IMR-90 (cell line): ENCODE measurements at regions not wholly inside any gene's neighbourhood (a gene's known extent, or its start where the extent isn't known, plus 50 kb on each side); places are given as distances from the start of the nearest gene placed in this dataset.

Experiments
- BHLHE40 ChIP-seq: fragments of 150-350 bp; IDR thresholded peaks from 2 replicates; pipeline ENCODE4 v1.6.1; 2016; ENCODE audit warnings: mild to moderate bottlenecking, low read depth, low read length
- CEBPB ChIP-seq: IDR thresholded peaks from 2 replicates; pipeline ENCODE4 v1.6.1; 2012; ENCODE audit warnings: low read depth, low read length, improper control_type of control experiment
- FOS ChIP-seq: fragments of 150-350 bp; IDR thresholded peaks from 2 replicates; pipeline ENCODE4 v1.6.1; 2016; ENCODE audit warnings: low read depth, low read length
- MAZ ChIP-seq: IDR thresholded peaks from 2 replicates; pipeline ENCODE4 v1.6.1; 2012; ENCODE audit warnings: low read depth, mild to moderate bottlenecking, low read length, improper control_type of control experiment, moderate library complexity, borderline replicate concordance
- NFE2L2 ChIP-seq: fragments of 150-350 bp; IDR thresholded peaks from 2 replicates; pipeline ENCODE4 v1.6.1; 2016; ENCODE audit warnings: low read depth, mild to moderate bottlenecking, low read length
- POLR2A ChIP-seq: IDR thresholded peaks from 2 replicates; pipeline ENCODE4 v1.6.1; 2012; ENCODE audit warnings: mild to moderate bottlenecking, low read depth, low read length
- RFX5 ChIP-seq: IDR thresholded peaks from 2 replicates; pipeline ENCODE4 v1.8.0; 2012; ENCODE audit warnings: low read depth, mild to moderate bottlenecking, low read length, moderate library complexity
- SMC3 ChIP-seq: fragments of 150-350 bp; IDR thresholded peaks from 2 replicates; pipeline ENCODE4 v1.6.1; 2016; ENCODE audit warnings: low read depth, mild to moderate bottlenecking, antibody characterized with exemption, low read length, moderate library complexity
- USF2 ChIP-seq: fragments of 150-350 bp; IDR thresholded peaks from 2 replicates; pipeline ENCODE4 v1.6.1; 2017; ENCODE audit warnings: mild to moderate bottlenecking, antibody characterized with exemption, low read length, low read depth
- TF ChIP-seq, protein P1 (sequence below): conservative IDR thresholded peaks from 2 replicates; pipeline ENCODE4 v1.5.1; 2012; ENCODE audit warnings: mild to moderate bottlenecking, low read depth, low read length, improper control_type of control experiment

DNA sequence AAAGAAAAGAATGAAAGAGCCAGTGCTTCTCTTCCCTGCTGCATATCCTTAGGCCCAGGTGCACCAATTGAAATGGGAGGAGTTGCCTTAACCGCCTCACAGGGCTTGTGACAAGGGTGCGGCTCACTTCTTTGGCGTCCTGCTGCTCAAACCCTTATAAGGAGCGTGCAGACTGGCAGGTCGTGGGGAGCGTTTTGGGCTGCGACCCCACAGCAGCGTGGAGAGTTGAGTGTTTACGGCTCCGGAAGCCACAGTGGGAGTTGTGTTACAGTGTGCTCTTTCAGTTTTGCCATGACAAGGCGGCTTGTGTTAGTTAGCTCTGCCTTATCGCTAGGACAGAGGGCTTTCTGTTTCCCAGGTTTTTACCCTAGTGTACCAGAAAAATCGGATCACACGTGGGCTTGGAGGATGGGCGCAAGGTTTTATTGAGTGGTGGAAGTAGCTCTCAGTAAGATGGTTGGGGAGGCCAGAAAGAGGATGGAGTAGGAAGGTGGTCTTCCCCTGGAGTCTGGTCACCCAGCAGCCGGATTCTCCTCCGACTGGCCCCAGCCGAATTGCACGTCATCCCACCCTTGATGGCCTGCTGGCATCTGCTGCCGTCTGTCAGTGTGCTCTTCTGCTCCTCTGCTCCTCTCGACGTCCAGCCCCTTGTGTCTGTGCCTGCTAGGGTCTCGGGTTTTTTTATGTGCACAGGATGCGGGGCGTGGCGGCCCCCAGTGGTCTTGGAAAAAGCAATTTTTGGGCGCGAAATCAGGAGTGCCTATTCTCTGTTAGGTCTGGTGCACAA is 718.9 kb downstream of the ARAP2 start:
- TF ChIP-seq, protein P1, sequence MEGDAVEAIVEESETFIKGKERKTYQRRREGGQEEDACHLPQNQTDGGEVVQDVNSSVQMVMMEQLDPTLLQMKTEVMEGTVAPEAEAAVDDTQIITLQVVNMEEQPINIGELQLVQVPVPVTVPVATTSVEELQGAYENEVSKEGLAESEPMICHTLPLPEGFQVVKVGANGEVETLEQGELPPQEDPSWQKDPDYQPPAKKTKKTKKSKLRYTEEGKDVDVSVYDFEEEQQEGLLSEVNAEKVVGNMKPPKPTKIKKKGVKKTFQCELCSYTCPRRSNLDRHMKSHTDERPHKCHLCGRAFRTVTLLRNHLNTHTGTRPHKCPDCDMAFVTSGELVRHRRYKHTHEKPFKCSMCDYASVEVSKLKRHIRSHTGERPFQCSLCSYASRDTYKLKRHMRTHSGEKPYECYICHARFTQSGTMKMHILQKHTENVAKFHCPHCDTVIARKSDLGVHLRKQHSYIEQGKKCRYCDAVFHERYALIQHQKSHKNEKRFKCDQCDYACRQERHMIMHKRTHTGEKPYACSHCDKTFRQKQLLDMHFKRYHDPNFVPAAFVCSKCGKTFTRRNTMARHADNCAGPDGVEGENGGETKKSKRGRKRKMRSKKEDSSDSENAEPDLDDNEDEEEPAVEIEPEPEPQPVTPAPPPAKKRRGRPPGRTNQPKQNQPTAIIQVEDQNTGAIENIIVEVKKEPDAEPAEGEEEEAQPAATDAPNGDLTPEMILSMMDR, result no peak
- TF ChIP-seq BHLHE40 (no peak), NFE2L2 (no peak), RFX5 (no peak), POLR2A (no peak), CEBPB (no peak), FOS (no peak), USF2 (no peak), SMC3 (no peak), MAZ (no peak)
